ENCODE measurements at regions not wholly inside any gene's neighbourhood (a gene's known extent, or its start where the extent isn't known, plus 50 kb on each side); places are given as distances from the start of the nearest gene placed in this dataset.
"Not testable (repeated sequence)": the region's sequence is repeated elsewhere in the genome, so short reads cannot be mapped to it uniquely, and the experiment has no call there.

- not testable (repeated sequence) for DNase-seq; H2BK12ac ChIP-seq (ENCODE audit: insufficient read length, low read depth, low read length); H2BK120ac ChIP-seq (ENCODE audit: low read depth, low read length, poor library complexity, severe bottlenecking); H3K4ac ChIP-seq (ENCODE audit: low read depth, low read length); H3K27ac ChIP-seq (ENCODE audit: insufficient read length, low read depth, low read length); H3K4me3 Mint-ChIP-seq; H3K27me3 Mint-ChIP-seq (ENCODE audit: low read depth); H3K23me2 ChIP-seq (ENCODE audit: insufficient read length, low read depth, low read length, poor library complexity, severe bottlenecking); H3K18ac ChIP-seq (ENCODE audit: insufficient read length, low read depth, low read length); H3K79me1 ChIP-seq (ENCODE audit: insufficient read depth, low read depth, low read length, poor library complexity, severe bottlenecking); H2BK5ac ChIP-seq (ENCODE audit: insufficient read length, low read length); H2BK20ac ChIP-seq (ENCODE audit: low read depth, low read length, poor library complexity, severe bottlenecking); H4K5ac ChIP-seq (ENCODE audit: insufficient read length, low read depth, low read length); H3K27me3 ChIP-seq (ENCODE audit: insufficient read depth, low read length); H3K9me3 Mint-ChIP-seq; H3K9ac ChIP-seq (ENCODE audit: extremely low read depth, insufficient read length, low read length); H3K4me1 Mint-ChIP-seq; H3K14ac ChIP-seq (ENCODE audit: insufficient read depth, low read length); H4K8ac ChIP-seq (replicated peaks; ENCODE audit: insufficient read length, low read depth, low read length); H2AK5ac ChIP-seq (ENCODE audit: insufficient read length, low read length); H3K4me1 ChIP-seq (ENCODE audit: insufficient read depth, low read length); H3K23ac ChIP-seq (ENCODE audit: insufficient read length, low read depth, low read length); H4K20me1 ChIP-seq (ENCODE audit: control insufficient read depth, insufficient read depth, insufficient read length); H4K91ac ChIP-seq (ENCODE audit: insufficient read length, low read depth, low read length); H2BK15ac ChIP-seq (ENCODE audit: low read depth, low read length); H3K36me3 Mint-ChIP-seq (ENCODE audit: insufficient read depth in 1 of 3, low read depth in 3 of 3); H3K79me2 ChIP-seq (ENCODE audit: insufficient read depth, low read length); H3K27ac Mint-ChIP-seq; H2AFZ ChIP-seq (ENCODE audit: low read length); H3K9me3 ChIP-seq (ENCODE audit: control insufficient read depth, low read depth, low read length); H3K56ac ChIP-seq (ENCODE audit: insufficient read length, low read depth, low read length); H3T11ph ChIP-seq (ENCODE audit: low read length); H3K4me2 ChIP-seq (ENCODE audit: insufficient read depth, insufficient read length, low read length)
- WGBS (ENCODE audit: extremely low coverage, insufficient read length, low lambda C conversion rate), result no CpG with 5 or more reads among the region's 3 CpGs
These were observed 261.2 kb downstream of the RTP5 start for GRCh38 chr2:242130682-242131081.

- H2BK12ac ChIP-seq (ENCODE audit: insufficient read length, low read depth, low read length); H3K4me1 ChIP-seq (ENCODE audit: insufficient read depth, low read length); H3K79me2 ChIP-seq (ENCODE audit: insufficient read depth, low read length); H4K5ac ChIP-seq (ENCODE audit: insufficient read length, low read depth, low read length); H4K8ac ChIP-seq (replicated peaks; ENCODE audit: insufficient read length, low read depth, low read length); H4K20me1 ChIP-seq (ENCODE audit: control insufficient read depth, insufficient read depth, insufficient read length); H3K23me2 ChIP-seq (ENCODE audit: insufficient read length, low read depth, low read length, poor library complexity, severe bottlenecking); H2BK120ac ChIP-seq (ENCODE audit: low read depth, low read length, poor library complexity, severe bottlenecking); H3K9me3 Mint-ChIP-seq; H3K27ac Mint-ChIP-seq; H2BK5ac ChIP-seq (ENCODE audit: insufficient read length, low read length); H3K79me1 ChIP-seq (ENCODE audit: insufficient read depth, low read depth, low read length, poor library complexity, severe bottlenecking); H3K36me3 Mint-ChIP-seq (ENCODE audit: insufficient read depth in 1 of 3, low read depth in 3 of 3); H3K9me3 ChIP-seq (ENCODE audit: control insufficient read depth, low read depth, low read length); H3K4me2 ChIP-seq (ENCODE audit: insufficient read depth, insufficient read length, low read length); H3K23ac ChIP-seq (ENCODE audit: insufficient read length, low read depth, low read length); H3K4me1 Mint-ChIP-seq; H3K56ac ChIP-seq (ENCODE audit: insufficient read length, low read depth, low read length); H3T11ph ChIP-seq (ENCODE audit: low read length); H3K27me3 Mint-ChIP-seq (ENCODE audit: low read depth); H3K18ac ChIP-seq (ENCODE audit: insufficient read length, low read depth, low read length); H3K14ac ChIP-seq (ENCODE audit: insufficient read depth, low read length); H2BK20ac ChIP-seq (ENCODE audit: low read depth, low read length, poor library complexity, severe bottlenecking); H2AK5ac ChIP-seq (ENCODE audit: insufficient read length, low read length); DNase-seq; H3K9ac ChIP-seq (ENCODE audit: extremely low read depth, insufficient read length, low read length); H3K27ac ChIP-seq (ENCODE audit: insufficient read length, low read depth, low read length); H3K4ac ChIP-seq (ENCODE audit: low read depth, low read length); H3K4me3 Mint-ChIP-seq; H2BK15ac ChIP-seq (ENCODE audit: low read depth, low read length); H3K27me3 ChIP-seq (ENCODE audit: insufficient read depth, low read length); H2AFZ ChIP-seq (ENCODE audit: low read length); H4K91ac ChIP-seq (ENCODE audit: insufficient read length, low read depth, low read length): not testable (repeated sequence)
- no CpG with 5 or more reads among the region's 2 CpGs for WGBS (ENCODE audit: extremely low coverage, insufficient read length, low lambda C conversion rate)
These were observed 290.4 kb downstream of the RTP5 start for GRCh38 chr2:242159921-242160320.

- H3K27me3 Mint-ChIP-seq (ENCODE audit: low read depth); H3K9me3 Mint-ChIP-seq; H2BK15ac ChIP-seq (ENCODE audit: low read depth, low read length); H3K56ac ChIP-seq (ENCODE audit: insufficient read length, low read depth, low read length); H3K9me3 ChIP-seq (ENCODE audit: control insufficient read depth, low read depth, low read length); H3T11ph ChIP-seq (ENCODE audit: low read length); H2BK20ac ChIP-seq (ENCODE audit: low read depth, low read length, poor library complexity, severe bottlenecking); H3K4ac ChIP-seq (ENCODE audit: low read depth, low read length); H3K27ac ChIP-seq (ENCODE audit: insufficient read length, low read depth, low read length); H3K14ac ChIP-seq (ENCODE audit: insufficient read depth, low read length); H2BK120ac ChIP-seq (ENCODE audit: low read depth, low read length, poor library complexity, severe bottlenecking); H2BK12ac ChIP-seq (ENCODE audit: insufficient read length, low read depth, low read length); H3K4me2 ChIP-seq (ENCODE audit: insufficient read depth, insufficient read length, low read length); H4K5ac ChIP-seq (ENCODE audit: insufficient read length, low read depth, low read length); H2BK5ac ChIP-seq (ENCODE audit: insufficient read length, low read length); H3K27ac Mint-ChIP-seq; H3K4me3 Mint-ChIP-seq; H3K79me2 ChIP-seq (ENCODE audit: insufficient read depth, low read length); H4K91ac ChIP-seq (ENCODE audit: insufficient read length, low read depth, low read length); H3K18ac ChIP-seq (ENCODE audit: insufficient read length, low read depth, low read length); H2AK5ac ChIP-seq (ENCODE audit: insufficient read length, low read length); H3K79me1 ChIP-seq (ENCODE audit: insufficient read depth, low read depth, low read length, poor library complexity, severe bottlenecking); H3K23ac ChIP-seq (ENCODE audit: insufficient read length, low read depth, low read length); H3K4me1 ChIP-seq (ENCODE audit: insufficient read depth, low read length); H3K36me3 Mint-ChIP-seq (ENCODE audit: insufficient read depth in 1 of 3, low read depth in 3 of 3); H4K20me1 ChIP-seq (ENCODE audit: control insufficient read depth, insufficient read depth, insufficient read length); DNase-seq; H3K27me3 ChIP-seq (ENCODE audit: insufficient read depth, low read length); H3K9ac ChIP-seq (ENCODE audit: extremely low read depth, insufficient read length, low read length); H3K4me1 Mint-ChIP-seq; H4K8ac ChIP-seq (replicated peaks; ENCODE audit: insufficient read length, low read depth, low read length); H3K23me2 ChIP-seq (ENCODE audit: insufficient read length, low read depth, low read length, poor library complexity, severe bottlenecking); H2AFZ ChIP-seq (ENCODE audit: low read length): not testable (repeated sequence)
These were observed 295.6 kb downstream of the RTP5 start for GRCh38 chr2:242165115-242165514.
